HG02763 (cell line): ENCODE measurements at regions not wholly inside any gene's neighbourhood (a gene's known extent, or its start where the extent isn't known, plus 50 kb on each side); places are given as distances from the start of the nearest gene placed in this dataset.

Source experiments
- ATAC-seq: cut with Tn5 transposase; IDR thresholded peaks from one replicate; pipeline ENCODE4 v1.9.1; 2021; ENCODE audit warnings: mild to moderate bottlenecking, moderate library complexity; ENCODE audit not compliant: unreplicated experiment

- no peak for ATAC-seq
Measured at GRCh38 chr5:18305288-18305924, 671.1 kb downstream of the TAF11L14 start.

- no peak for ATAC-seq
Measured at GRCh38 chr5:18311266-18311665, 677.0 kb downstream of the TAF11L14 start.

- no peak for ATAC-seq
Measured at GRCh38 chr5:18312016-18312415, 677.8 kb downstream of the TAF11L14 start.

- no peak for ATAC-seq
Measured at GRCh38 chr5:18314192-18314778, 680.0 kb downstream of the TAF11L14 start.

- no peak for ATAC-seq
Measured at GRCh38 chr5:18321262-18321942, 687.1 kb downstream of the TAF11L14 start.

GRCh38 chr5:18323891-18324290 lies 689.6 kb downstream of the TAF11L14 start:
- ATAC-seq = no peak

GRCh38 chr5:18325431-18325830 lies 691.2 kb downstream of the TAF11L14 start:
- ATAC-seq = no peak

- no peak for ATAC-seq
Measured at GRCh38 chr5:18329328-18329727, 695.1 kb downstream of the TAF11L14 start.

GRCh38 chr5:18333841-18334240 lies 699.6 kb downstream of the TAF11L14 start:
- no peak for ATAC-seq

- no peak for ATAC-seq
Measured at GRCh38 chr5:18334949-18335348, 700.7 kb downstream of the TAF11L14 start.

GRCh38 chr5:18354828-18355227 lies 720.6 kb downstream of the TAF11L14 start:
- no peak for ATAC-seq

GRCh38 chr5:18357486-18357885 lies 723.2 kb downstream of the TAF11L14 start:
- no peak for ATAC-seq

- ATAC-seq = no peak
Measured at GRCh38 chr5:18366234-18366633, 732.0 kb downstream of the TAF11L14 start.

GRCh38 chr5:18370531-18370930 lies 736.3 kb downstream of the TAF11L14 start:
- no peak for ATAC-seq

GRCh38 chr5:18375641-18376040 lies 741.4 kb downstream of the TAF11L14 start:
- ATAC-seq = no peak

- ATAC-seq = no peak
Measured at GRCh38 chr5:18378066-18378465, 743.8 kb downstream of the TAF11L14 start.

GRCh38 chr5:18379189-18379588 lies 744.9 kb downstream of the TAF11L14 start:
- no peak for ATAC-seq

- no peak for ATAC-seq
Measured at GRCh38 chr5:18380729-18381362, 746.6 kb downstream of the TAF11L14 start.

GRCh38 chr5:18393565-18394442 lies 759.5 kb downstream of the TAF11L14 start:
- peak; percentile 79 for ATAC-seq

- no peak for ATAC-seq
Measured at GRCh38 chr5:18394443-18394804, 760.2 kb downstream of the TAF11L14 start.
